CD4-positive, CD25-positive, alpha-beta regulatory T cell (primary cell): ENCODE measurements at regions not wholly inside any gene's neighbourhood (a gene's known extent, or its start where the extent isn't known, plus 50 kb on each side); places are given as distances from the start of the nearest gene placed in this dataset.
"Not testable (repeated sequence)": the region's sequence is repeated elsewhere in the genome, so short reads cannot be mapped to it uniquely, and the experiment has no call there.

Experiments
- ATAC-seq, 2 donors: fragments of 150-1000 bp; cut with Tn5 transposase; one replicate each; pipeline ENCODE4 v1.10.0; 2021; ENCODE audit warnings: low read depth in 2 of 2, moderate number of reproducible peaks in 2 of 2, moderate library complexity in 1 of 2
- DNase-seq, 3 donors: peaks; one replicate each; pipeline versions ENCODE4 v3.0.0 to v3.0.0-alpha.2; 2012 to 2022; ENCODE audit warnings: mixed read lengths in 1 of 3
- H3K27ac ChIP-seq: one replicate; pipeline ENCODE4 v1.7.0; 2013; ENCODE audit warnings: mild to moderate bottlenecking, low read length; ENCODE audit not compliant: insufficient read depth, poor library complexity, severe bottlenecking
- H3K27me3 ChIP-seq: one replicate; pipeline ENCODE4 v1.7.0; 2013; ENCODE audit warnings: low read length; ENCODE audit not compliant: control insufficient read depth, insufficient read depth
- H3K36me3 ChIP-seq: one replicate; pipeline ENCODE4 v1.7.0; 2013; ENCODE audit warnings: mild to moderate bottlenecking, low read length, moderate library complexity; ENCODE audit not compliant: control insufficient read depth, insufficient read depth
- H3K4me1 ChIP-seq: 2 replicates; pipeline ENCODE4 v1.7.0; 2013; ENCODE audit warnings: mild to moderate bottlenecking, low read length; ENCODE audit not compliant: insufficient read depth, control insufficient read depth, poor library complexity, severe bottlenecking
- H3K4me3 ChIP-seq: one replicate; pipeline ENCODE4 v1.7.0; 2013; ENCODE audit warnings: low read depth, mild to moderate bottlenecking, low read length, moderate library complexity
- H3K9me3 ChIP-seq, 2 experiments: 1 replicate in 1 of 2; 2 replicates in 1 of 2; pipeline ENCODE4 v1.7.0; 2013; ENCODE audit warnings: low read length in 2 of 2, mild to moderate bottlenecking in 1 of 2, moderate library complexity in 1 of 2; ENCODE audit not compliant: control insufficient read depth in 2 of 2
- H3K27ac Mint-ChIP-seq, 3 donors: one replicate each; pipeline ENCODE4 v1.8.0; 2020 to 2022; ENCODE audit warnings: mild to moderate bottlenecking in 3 of 3, mixed read lengths in 3 of 3, moderate library complexity in 2 of 3
- H3K27me3 Mint-ChIP-seq: one replicate; pipeline ENCODE4 v1.8.0; 2022; ENCODE audit warnings: mild to moderate bottlenecking, mixed read lengths
- H3K36me3 Mint-ChIP-seq: one replicate; pipeline ENCODE4 v1.8.0; 2020; ENCODE audit warnings: mixed read lengths
- H3K4me1 Mint-ChIP-seq, 4 donors: one replicate each; pipeline ENCODE4 v1.8.0; 2020 to 2022; ENCODE audit warnings: mixed read lengths in 4 of 4, mild to moderate bottlenecking in 1 of 4
- H3K4me3 Mint-ChIP-seq, 4 donors: one replicate each; pipeline ENCODE4 v1.8.0; 2020 to 2022; ENCODE audit warnings: mild to moderate bottlenecking in 4 of 4, mixed read lengths in 4 of 4, moderate library complexity in 3 of 4
- H3K9me3 Mint-ChIP-seq, 7 donors: one replicate each; pipeline ENCODE4 v1.8.0; 2020 to 2022; ENCODE audit warnings: mixed read lengths in 7 of 7, mild to moderate bottlenecking in 3 of 7, moderate library complexity in 2 of 7

- H3K4me1 Mint-ChIP-seq, result peaks cover 6 to 22% (median 8%) of the 10 kb centered on the region in 4 donors
- no peak overlapping the region for H3K4me3 Mint-ChIP-seq
- H3K27ac Mint-ChIP-seq, result no peak overlapping the region
- peaks cover 10% of the 10 kb centered on the region for H3K4me1 ChIP-seq
- DNase-seq (no peak), ATAC-seq (no peak)
- no peaks in the 10 kb centered on the region for H3K36me3 Mint-ChIP-seq
- no peaks in the 10 kb centered on the region for H3K9me3 ChIP-seq
- H3K36me3 ChIP-seq, result no peaks in the 10 kb centered on the region
- peaks cover 16% of the 10 kb centered on the region for H3K27me3 Mint-ChIP-seq
- H3K27me3 ChIP-seq, result peaks cover 7% of the 10 kb centered on the region
- no peak overlapping the region for H3K4me3 ChIP-seq
- no peak overlapping the region for H3K27ac ChIP-seq
- no peaks in the 10 kb centered on the region for H3K9me3 Mint-ChIP-seq
These were observed 59.6 kb upstream of the CA12 start for GRCh38 chr15:63441266-63441665.

- ATAC-seq (no peak), DNase-seq (no peak)
- H3K4me3 ChIP-seq, result no peak overlapping the region
- Mint-ChIP-seq H3K9me3 (no peaks in the 10 kb centered on the region), H3K4me3 (no peak overlapping the region), H3K27ac (no peak overlapping the region), H3K4me1 (peaks cover under 1 to 17% (median 3%) of the 10 kb centered on the region in 4 donors), H3K36me3 (no peaks in the 10 kb centered on the region), H3K27me3 (peaks cover 19% of the 10 kb centered on the region)
- H3K27me3 ChIP-seq, result peaks cover 7% of the 10 kb centered on the region
- H3K27ac ChIP-seq, result no peak overlapping the region
- H3K4me1 ChIP-seq, result peaks cover 2% of the 10 kb centered on the region
- no peaks in the 10 kb centered on the region for H3K36me3 ChIP-seq
- no peaks in the 10 kb centered on the region for H3K9me3 ChIP-seq
These were observed 60.4 kb upstream of the CA12 start for GRCh38 chr15:63442080-63442479.

- no peak for DNase-seq
- Histone ChIP-seq H3K36me3 (no peaks in the 10 kb centered on the region), H3K4me1 (no peaks in the 10 kb centered on the region), H3K27me3 (peaks cover 10% of the 10 kb centered on the region), H3K27ac (no peak overlapping the region), H3K4me3 (no peak overlapping the region), H3K9me3 (no peaks in the 10 kb centered on the region)
- Mint-ChIP-seq H3K4me1 (peaks cover 0 to 15% (median 3%) of the 10 kb centered on the region in 4 donors), H3K4me3 (no peak overlapping the region), H3K9me3 (no peaks in the 10 kb centered on the region), H3K27me3 (peaks cover 26% of the 10 kb centered on the region), H3K36me3 (no peaks in the 10 kb centered on the region), H3K27ac (peak overlapping the region in 1 of 3 donors; percentile 12)
- ATAC-seq, result no peak
These were observed 59.8 kb upstream of the USP3 start for GRCh38 chr15:63444611-63445010.

- H3K9me3 Mint-ChIP-seq, result no peaks in the 10 kb centered on the region
- DNase-seq (no peak), ATAC-seq (no peak)
- Histone ChIP-seq H3K4me3 (no peak overlapping the region), H3K27ac (no peak overlapping the region), H3K36me3 (no peaks in the 10 kb centered on the region), H3K4me1 (no peaks in the 10 kb centered on the region), H3K9me3 (no peaks in the 10 kb centered on the region), H3K27me3 (peaks cover 4% of the 10 kb centered on the region)
- H3K27me3 Mint-ChIP-seq, result peaks cover 23% of the 10 kb centered on the region
- H3K4me3 Mint-ChIP-seq, result no peak overlapping the region
- peaks cover 0 to 6% (median 0%) of the 10 kb centered on the region in 4 donors for H3K4me1 Mint-ChIP-seq
- H3K27ac Mint-ChIP-seq, result peak overlapping the region in 1 of 3 donors; percentile 52
- no peaks in the 10 kb centered on the region for H3K36me3 Mint-ChIP-seq
These were observed 58.1 kb upstream of the USP3 start for GRCh38 chr15:63446255-63446654.

GRCh38 chr15:63447017-63447676, 57.2 kb upstream of the USP3 start:
- peaks cover 0 to 6% (median 0%) of the 10 kb centered on the region in 4 donors for H3K4me1 Mint-ChIP-seq
- Histone ChIP-seq H3K27me3 (peaks cover 3% of the 10 kb centered on the region), H3K36me3 (no peaks in the 10 kb centered on the region), H3K27ac (no peak overlapping the region), H3K9me3 (no peaks in the 10 kb centered on the region), H3K4me1 (no peaks in the 10 kb centered on the region), H3K4me3 (no peak overlapping the region)
- H3K9me3 Mint-ChIP-seq, result no peaks in the 10 kb centered on the region
- no peak for ATAC-seq
- no peak for DNase-seq
- H3K36me3 Mint-ChIP-seq, result no peaks in the 10 kb centered on the region
- no peak overlapping the region for H3K4me3 Mint-ChIP-seq
- no peak overlapping the region for H3K27ac Mint-ChIP-seq
- peaks cover 23% of the 10 kb centered on the region for H3K27me3 Mint-ChIP-seq

GRCh38 chr15:63448266-63448665, 56.1 kb upstream of the USP3 start:
- H3K4me1 ChIP-seq, result no peaks in the 10 kb centered on the region
- Mint-ChIP-seq H3K9me3 (no peaks in the 10 kb centered on the region), H3K27ac (no peak overlapping the region), H3K36me3 (no peaks in the 10 kb centered on the region), H3K27me3 (peaks cover 23% of the 10 kb centered on the region), H3K4me1 (peaks cover 0 to 6% (median 0%) of the 10 kb centered on the region in 4 donors), H3K4me3 (no peak overlapping the region)
- H3K27me3 ChIP-seq, result peaks cover 3% of the 10 kb centered on the region
- H3K36me3 ChIP-seq, result no peaks in the 10 kb centered on the region
- DNase-seq (no peak), ATAC-seq (no peak)
- H3K9me3 ChIP-seq, result no peaks in the 10 kb centered on the region
- H3K4me3 ChIP-seq, result no peak overlapping the region
- no peak overlapping the region for H3K27ac ChIP-seq

- peaks cover 23% of the 10 kb centered on the region for H3K27me3 Mint-ChIP-seq
- not testable (repeated sequence) for H3K9me3 ChIP-seq, H3K4me1 Mint-ChIP-seq, H3K36me3 Mint-ChIP-seq, H3K36me3 ChIP-seq, H3K4me1 ChIP-seq, H3K27ac Mint-ChIP-seq, DNase-seq, H3K9me3 Mint-ChIP-seq, H3K4me3 Mint-ChIP-seq, H3K4me3 ChIP-seq, H3K27me3 ChIP-seq, H3K27ac ChIP-seq, ATAC-seq
These were observed 55.4 kb upstream of the USP3 start for GRCh38 chr15:63448872-63449555.

- H3K4me1 ChIP-seq, result no peaks in the 10 kb centered on the region
- H3K27me3 ChIP-seq, result peaks cover 3% of the 10 kb centered on the region
- Mint-ChIP-seq H3K9me3 (no peaks in the 10 kb centered on the region), H3K36me3 (no peaks in the 10 kb centered on the region), H3K4me1 (peaks cover 0 to 6% (median 0%) of the 10 kb centered on the region in 4 donors), H3K27ac (no peak overlapping the region), H3K4me3 (no peak overlapping the region), H3K27me3 (peaks cover 23% of the 10 kb centered on the region)
- no peaks in the 10 kb centered on the region for H3K9me3 ChIP-seq
- DNase-seq, result no peak
- H3K27ac ChIP-seq, result no peak overlapping the region
- ATAC-seq, result no peak
- no peak overlapping the region for H3K4me3 ChIP-seq
- H3K36me3 ChIP-seq, result no peaks in the 10 kb centered on the region
These were observed 54.7 kb upstream of the USP3 start for GRCh38 chr15:63449731-63450130.
